ENCODE measurements at regions not wholly inside any gene's neighbourhood (a gene's known extent, or its start where the extent isn't known, plus 50 kb on each side); places are given as distances from the start of the nearest gene placed in this dataset.

- DNase-seq: no peak
Measured at GRCh38 chr13:72097568-72097967, 230.6 kb upstream of the DACH1 start.

GRCh38 chr13:72093262-72093661 is 226.3 kb upstream of the DACH1 start:
- DNase-seq: no peak

- DNase-seq: no peak
Measured at GRCh38 chr13:72074663-72075062, 207.7 kb upstream of the DACH1 start.

GRCh38 chr13:72072261-72072660 is 205.3 kb upstream of the DACH1 start:
- DNase-seq: no peak

- DNase-seq: no peak
Measured at GRCh38 chr13:72071713-72072112, 204.7 kb upstream of the DACH1 start.

- no peak for DNase-seq
Measured at GRCh38 chr13:72062566-72062965, 195.6 kb upstream of the DACH1 start.

- DNase-seq: no peak
Measured at GRCh38 chr13:72061613-72062012, 194.6 kb upstream of the DACH1 start.

GRCh38 chr13:72050251-72050650 is 183.2 kb upstream of the DACH1 start:
- DNase-seq: no peak

- no peak for DNase-seq
Measured at GRCh38 chr13:72043366-72043765, 176.4 kb upstream of the DACH1 start.

- no peak for DNase-seq
Measured at GRCh38 chr13:72041165-72041564, 174.2 kb upstream of the DACH1 start.

- DNase-seq: no peak
Measured at GRCh38 chr13:72039126-72039525, 172.1 kb upstream of the DACH1 start.

- DNase-seq: no peak
Measured at GRCh38 chr13:72029981-72030380, 163.0 kb upstream of the DACH1 start.

- DNase-seq: no peak
Measured at GRCh38 chr13:72025836-72026235, 158.8 kb upstream of the DACH1 start.

- DNase-seq: no peak
Measured at GRCh38 chr13:72023895-72024294, 156.9 kb upstream of the DACH1 start.

- no peak for DNase-seq
Measured at GRCh38 chr13:72005455-72005854, 138.5 kb upstream of the DACH1 start.

GRCh38 chr13:72004784-72005374 is 137.9 kb upstream of the DACH1 start:
- no peak for DNase-seq

GRCh38 chr13:72004246-72004645 is 137.2 kb upstream of the DACH1 start:
- DNase-seq: no peak

- DNase-seq: no peak
Measured at GRCh38 chr13:71998223-71998622, 131.2 kb upstream of the DACH1 start.

GRCh38 chr13:71979616-71980015 is 112.6 kb upstream of the DACH1 start:
- no peak for DNase-seq

- no peak for DNase-seq
Measured at GRCh38 chr13:71977028-71977427, 110.0 kb upstream of the DACH1 start.

GRCh38 chr13:71967990-71968389 is 101.0 kb upstream of the DACH1 start:
- DNase-seq: no peak

- no peak for DNase-seq
Measured at GRCh38 chr13:71964491-71965100, 97.6 kb upstream of the DACH1 start.

GRCh38 chr13:71962735-71963134 is 95.7 kb upstream of the DACH1 start:
- no peak for DNase-seq

- no peak for DNase-seq
Measured at GRCh38 chr13:71962126-71962525, 95.1 kb upstream of the DACH1 start.

GRCh38 chr13:71949441-71949840 is 82.4 kb upstream of the DACH1 start:
- no peak for DNase-seq
